ENCODE measurements at regions not wholly inside any gene's neighbourhood (a gene's known extent, or its start where the extent isn't known, plus 50 kb on each side); places are given as distances from the start of the nearest gene placed in this dataset.

DNA sequence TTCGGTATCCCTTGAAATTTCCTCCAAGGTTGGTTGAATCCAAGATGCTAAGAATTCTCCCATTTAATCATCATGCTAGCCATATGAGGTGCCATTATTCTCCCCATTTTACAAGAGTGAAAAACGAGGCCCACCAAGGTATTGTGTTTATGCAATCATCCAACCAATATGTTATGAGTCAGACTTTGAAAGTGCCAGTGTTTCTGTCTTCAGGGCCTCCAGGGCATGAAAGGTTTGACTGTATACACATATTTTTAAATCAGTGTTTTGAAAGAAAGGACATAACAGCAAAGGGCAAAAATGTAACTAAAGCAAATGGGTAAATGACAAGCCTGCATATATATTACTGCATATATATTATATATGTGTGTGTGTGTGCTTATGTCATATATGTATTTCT is 541.2 kb upstream of the SMIM31 start:
- TF ChIP-seq EZH2phosphoT487 (IDR thresholded peaks at IDR 0.05; ENCODE audit: insufficient read depth, low read depth) (no peak), EZH2 (IDR thresholded peaks at IDR 0.05; ENCODE audit: insufficient read depth, poor library complexity, severe bottlenecking) (no peak)

Data from GM23248 (cell line).